ENCODE measurements at regions not wholly inside any gene's neighbourhood (a gene's known extent, or its start where the extent isn't known, plus 50 kb on each side); places are given as distances from the start of the nearest gene placed in this dataset.
A peak's percentile ranks its signal among the peaks of the same experiment; 100 is the strongest.

DNA sequence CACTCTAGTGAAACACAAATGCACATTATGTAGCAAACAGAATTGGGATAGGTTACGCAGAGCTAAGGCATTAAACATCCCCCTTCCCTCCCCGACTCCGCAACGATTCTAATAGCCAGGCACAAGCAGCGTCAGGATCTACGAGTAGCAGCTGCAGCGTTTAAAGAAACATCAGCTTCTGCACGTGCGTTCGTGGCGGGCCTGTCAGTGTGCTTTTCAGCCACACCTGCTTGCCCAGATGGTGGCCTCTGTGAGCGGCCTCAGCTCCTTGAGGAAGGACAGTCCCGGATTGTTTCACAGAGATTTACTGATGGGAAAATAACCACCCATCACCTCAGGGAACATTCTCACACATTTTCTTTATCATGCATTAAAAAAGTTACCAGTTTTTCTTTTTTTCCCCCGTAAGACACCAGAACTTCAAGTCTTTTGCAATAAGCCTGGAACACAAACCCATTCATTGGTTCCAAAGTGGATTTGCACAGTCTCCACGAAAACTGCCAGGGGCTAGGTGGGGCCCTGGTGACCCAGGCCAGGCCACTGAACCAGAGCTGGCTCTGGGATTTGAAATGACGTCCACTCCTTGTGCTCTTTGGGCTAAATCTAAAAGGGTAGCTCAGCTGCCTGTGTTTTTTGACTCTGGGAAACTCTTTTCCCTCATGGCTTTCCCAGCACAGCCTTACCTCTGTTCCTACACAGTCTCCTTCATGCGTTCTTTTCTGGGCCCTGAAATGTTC, 325.5 kb downstream of the KCNRG start:
- ATAC-seq (ENCODE audit: insufficient read depth, low FRiP score) (no peak), DNase-seq (peak; percentile 59 to 76 (median 70))
- Histone ChIP-seq H3K27me3 (ENCODE audit: control insufficient read depth in 3 of 3, insufficient read depth in 3 of 3, low read length in 2 of 3) (no peaks in the 10 kb centered on the region), H3K4me3 (no peak overlapping the region), H3K9ac (ENCODE audit: insufficient read depth in 1 of 2, low read length in 2 of 2) (no peak overlapping the region), H3K36me3 (ENCODE audit: control insufficient read depth in 4 of 4, insufficient read depth in 4 of 4, low read length in 4 of 4) (no peaks in the 10 kb centered on the region), H3K9me3 (ENCODE audit: control insufficient read depth in 4 of 4, insufficient read depth in 3 of 4, low read length in 3 of 4) (no peaks in the 10 kb centered on the region), H3K27ac (ENCODE audit: low read depth in 1 of 2, low read length in 1 of 2) (no peak overlapping the region), H3K4me1 (ENCODE audit: control insufficient read depth in 5 of 5, insufficient read depth in 5 of 5, low read length in 5 of 5) (peaks cover 0 to 7% (median 3%) of the 10 kb centered on the region in 5 donors)
- 82 to 85% methylated on average over 17 of the region's 17 CpGs for WGBS, 2 donors
- TF ChIP-seq, protein P1, sequence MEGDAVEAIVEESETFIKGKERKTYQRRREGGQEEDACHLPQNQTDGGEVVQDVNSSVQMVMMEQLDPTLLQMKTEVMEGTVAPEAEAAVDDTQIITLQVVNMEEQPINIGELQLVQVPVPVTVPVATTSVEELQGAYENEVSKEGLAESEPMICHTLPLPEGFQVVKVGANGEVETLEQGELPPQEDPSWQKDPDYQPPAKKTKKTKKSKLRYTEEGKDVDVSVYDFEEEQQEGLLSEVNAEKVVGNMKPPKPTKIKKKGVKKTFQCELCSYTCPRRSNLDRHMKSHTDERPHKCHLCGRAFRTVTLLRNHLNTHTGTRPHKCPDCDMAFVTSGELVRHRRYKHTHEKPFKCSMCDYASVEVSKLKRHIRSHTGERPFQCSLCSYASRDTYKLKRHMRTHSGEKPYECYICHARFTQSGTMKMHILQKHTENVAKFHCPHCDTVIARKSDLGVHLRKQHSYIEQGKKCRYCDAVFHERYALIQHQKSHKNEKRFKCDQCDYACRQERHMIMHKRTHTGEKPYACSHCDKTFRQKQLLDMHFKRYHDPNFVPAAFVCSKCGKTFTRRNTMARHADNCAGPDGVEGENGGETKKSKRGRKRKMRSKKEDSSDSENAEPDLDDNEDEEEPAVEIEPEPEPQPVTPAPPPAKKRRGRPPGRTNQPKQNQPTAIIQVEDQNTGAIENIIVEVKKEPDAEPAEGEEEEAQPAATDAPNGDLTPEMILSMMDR (IDR thresholded peaks at IDR 0.05; ENCODE audit: control extremely low read depth, extremely low read depth) = no peak

DNA sequence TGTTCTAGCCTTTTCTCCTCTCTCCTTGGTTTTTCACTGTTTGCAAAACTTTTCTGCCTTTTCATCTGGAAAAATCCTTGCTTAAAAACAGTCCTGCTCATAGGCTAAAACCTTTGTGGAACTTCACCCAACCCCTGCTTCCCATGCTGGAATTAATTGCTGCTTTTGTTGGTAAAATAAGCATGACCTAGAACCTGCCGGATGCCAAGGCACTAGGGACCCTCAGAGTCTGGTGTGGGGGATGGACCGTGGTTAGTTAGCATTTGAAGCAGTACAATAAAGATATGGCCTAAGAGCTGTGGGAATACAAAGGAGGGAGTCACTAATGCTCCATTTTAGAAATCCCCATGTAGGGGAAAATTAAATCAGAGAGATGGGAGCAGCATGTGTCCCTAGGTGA, 326.3 kb downstream of the KCNRG start:
- H3K4me3 ChIP-seq = no peak overlapping the region
- H3K9me3 ChIP-seq (ENCODE audit: control insufficient read depth in 4 of 4, insufficient read depth in 3 of 4, low read length in 3 of 4) = no peaks in the 10 kb centered on the region
- no peak overlapping the region for H3K27ac ChIP-seq (ENCODE audit: low read depth in 1 of 2, low read length in 1 of 2)
- H3K36me3 ChIP-seq (ENCODE audit: control insufficient read depth in 4 of 4, insufficient read depth in 4 of 4, low read length in 4 of 4) = no peaks in the 10 kb centered on the region
- TF ChIP-seq, protein P1 (IDR thresholded peaks at IDR 0.05; ENCODE audit: control extremely low read depth, extremely low read depth) = no peak
- DNase-seq (no peak), ATAC-seq (ENCODE audit: insufficient read depth, low FRiP score) (no peak)
- peaks cover 0 to 7% (median 3%) of the 10 kb centered on the region in 5 donors for H3K4me1 ChIP-seq (ENCODE audit: control insufficient read depth in 5 of 5, insufficient read depth in 5 of 5, low read length in 5 of 5)
- H3K27me3 ChIP-seq (ENCODE audit: control insufficient read depth in 3 of 3, insufficient read depth in 3 of 3, low read length in 2 of 3) = no peaks in the 10 kb centered on the region
- no peak overlapping the region for H3K9ac ChIP-seq (ENCODE audit: insufficient read depth in 1 of 2, low read length in 2 of 2)
- 94 to 97% methylated on average over 2 of the region's 2 CpGs for WGBS, 2 donors

DNA sequence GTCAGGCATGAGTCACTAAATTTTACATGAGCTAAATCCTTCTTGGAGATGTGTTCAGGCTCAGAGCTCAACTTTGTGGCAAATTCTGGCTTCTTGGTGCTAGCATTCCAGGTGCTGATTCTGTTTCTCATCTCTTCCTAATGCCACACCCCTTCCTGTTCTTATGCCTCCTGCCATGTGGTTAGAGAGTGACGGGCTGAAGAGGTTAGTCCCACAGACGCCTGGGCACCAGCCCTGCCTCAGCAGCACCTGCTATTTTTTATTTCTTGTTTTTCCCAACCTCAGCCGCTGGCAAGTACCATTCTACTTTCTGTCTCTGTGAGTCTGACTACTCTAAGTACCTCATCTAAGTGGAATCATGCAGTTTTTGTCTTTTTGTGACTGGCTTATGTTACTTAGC, 329.5 kb downstream of the KCNRG start:
- DNase-seq (no peak), ATAC-seq (ENCODE audit: insufficient read depth, low FRiP score) (no peak)
- Histone ChIP-seq H3K36me3 (ENCODE audit: control insufficient read depth in 4 of 4, insufficient read depth in 4 of 4, low read length in 4 of 4) (no peaks in the 10 kb centered on the region), H3K9ac (ENCODE audit: insufficient read depth in 1 of 2, low read length in 2 of 2) (no peak overlapping the region), H3K27ac (ENCODE audit: low read depth in 1 of 2, low read length in 1 of 2) (no peak overlapping the region), H3K4me3 (no peak overlapping the region), H3K27me3 (ENCODE audit: control insufficient read depth in 3 of 3, insufficient read depth in 3 of 3, low read length in 2 of 3) (no peaks in the 10 kb centered on the region), H3K4me1 (ENCODE audit: control insufficient read depth in 5 of 5, insufficient read depth in 5 of 5, low read length in 5 of 5) (peaks cover 0 to 7% (median 3%) of the 10 kb centered on the region in 5 donors), H3K9me3 (ENCODE audit: control insufficient read depth in 4 of 4, insufficient read depth in 3 of 4, low read length in 3 of 4) (no peaks in the 10 kb centered on the region)
- 43 to 50% methylated on average over 3 of the region's 3 CpGs for WGBS, 2 donors
- TF ChIP-seq, protein P1 (IDR thresholded peaks at IDR 0.05; ENCODE audit: control extremely low read depth, extremely low read depth) = no peak

DNA sequence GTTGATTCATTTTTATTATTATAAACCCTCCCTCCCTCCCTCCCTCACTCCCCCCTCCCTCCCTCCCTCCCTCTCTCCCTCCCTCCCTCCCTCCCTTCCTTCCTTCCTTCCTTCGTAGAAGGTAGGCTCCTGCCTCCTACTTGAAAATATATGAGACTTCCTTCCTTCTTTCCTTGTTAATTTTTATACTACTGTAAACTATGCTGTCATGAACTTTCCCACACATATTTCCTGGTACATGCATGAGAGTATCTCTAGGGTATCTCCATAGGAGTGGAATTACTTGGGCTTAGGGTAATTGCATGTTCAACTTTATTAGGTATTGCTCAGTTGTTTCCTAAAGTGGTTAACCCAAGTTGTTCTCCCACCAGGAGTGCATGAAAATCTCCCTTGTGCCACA, 330.6 kb downstream of the KCNRG start:
- TF ChIP-seq, protein P1 (IDR thresholded peaks at IDR 0.05; ENCODE audit: control extremely low read depth, extremely low read depth) = no peak
- Histone ChIP-seq H3K27me3 (ENCODE audit: control insufficient read depth in 3 of 3, insufficient read depth in 3 of 3, low read length in 2 of 3) (no peaks in the 10 kb centered on the region), H3K9me3 (ENCODE audit: control insufficient read depth in 4 of 4, insufficient read depth in 3 of 4, low read length in 3 of 4) (no peaks in the 10 kb centered on the region), H3K4me1 (ENCODE audit: control insufficient read depth in 5 of 5, insufficient read depth in 5 of 5, low read length in 5 of 5) (peaks cover 0 to 3% (median 0%) of the 10 kb centered on the region in 5 donors), H3K36me3 (ENCODE audit: control insufficient read depth in 4 of 4, insufficient read depth in 4 of 4, low read length in 4 of 4) (no peaks in the 10 kb centered on the region), H3K4me3 (no peak overlapping the region), H3K27ac (ENCODE audit: low read depth in 1 of 2, low read length in 1 of 2) (no peak overlapping the region), H3K9ac (ENCODE audit: insufficient read depth in 1 of 2, low read length in 2 of 2) (no peak overlapping the region)
- WGBS, 2 donors = no CpG with 5 or more reads among the region's 1 CpG
- no peak for DNase-seq
- ATAC-seq (ENCODE audit: insufficient read depth, low FRiP score) = no peak

Data from lung (tissue), 11 donors.